GM12865 (cell line): ENCODE measurements at regions not wholly inside any gene's neighbourhood (a gene's known extent, or its start where the extent isn't known, plus 50 kb on each side); places are given as distances from the start of the nearest gene placed in this dataset.
"Not testable (repeated sequence)": the region's sequence is repeated elsewhere in the genome, so short reads cannot be mapped to it uniquely, and the experiment has no call there.

ENCODE experiments used
- DNase-seq: peaks from one replicate; pipeline ENCODE4 v3.0.0; 2010; ENCODE audit warnings: low read depth
- H3K4me3 ChIP-seq: 2 replicates; pipeline ENCODE4 v1.5.1; 2011; ENCODE audit warnings: mild to moderate bottlenecking, low read depth, low read length, control low read depth
- CTCF ChIP-seq: IDR thresholded peaks from 2 replicates; pipeline ENCODE4 v1.5.1; 2011; ENCODE audit warnings: low read length, control low read depth, low read depth, inconsistent platforms; ENCODE audit not compliant: insufficient read depth; ENCODE audit errors: missing control alignments

- no peak for DNase-seq
- TF ChIP-seq CTCF = no peak
These were observed 293.9 kb upstream of the DEFB115 start for GRCh38 chr20:30963591-30963990.

GRCh38 chr20:30975859-30976258 is 281.6 kb upstream of the DEFB115 start:
- not testable (repeated sequence) for H3K4me3 ChIP-seq, DNase-seq

More at GRCh38 chr20:30963591-30963990, 293.9 kb upstream of the DEFB115 start:
- no peak overlapping the region for H3K4me3 ChIP-seq

DNA sequence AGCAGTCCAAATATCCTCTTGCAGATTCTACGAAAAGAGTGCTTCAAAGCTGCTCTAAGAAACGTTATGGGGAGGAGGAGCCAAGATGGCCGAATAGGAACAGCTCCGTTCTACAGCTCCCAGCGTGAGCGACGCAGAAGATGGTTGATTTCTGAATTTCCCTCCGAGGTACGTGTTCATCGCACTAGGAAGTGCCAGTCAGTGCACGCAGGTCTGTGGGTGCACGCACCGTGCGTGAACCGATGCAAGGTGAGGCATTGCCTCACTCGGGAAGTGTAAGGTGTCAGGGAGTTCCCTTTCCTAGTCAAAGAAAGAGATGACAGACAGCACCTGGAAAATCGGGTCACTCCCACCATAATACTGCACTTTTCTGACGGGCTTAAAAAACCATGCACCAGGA is 272.1 kb upstream of the DEFB115 start:
- H3K4me3 ChIP-seq = no peak overlapping the region
- TF ChIP-seq CTCF = no peak
- DNase-seq = no peak
